ENCODE measurements at regions not wholly inside any gene's neighbourhood (a gene's known extent, or its start where the extent isn't known, plus 50 kb on each side); places are given as distances from the start of the nearest gene placed in this dataset.

- TF ChIP-seq POLR2AphosphoS5 (IDR thresholded peaks at IDR 0.05; ENCODE audit: insufficient read depth, low read depth, low read length), result no peak
- peak; percentile 73 to 83 for TF ChIP-seq CTCF (IDR thresholded peaks at IDR 0.05; ENCODE audit: extremely low read depth in 1 of 2, insufficient read depth in 1 of 2, low read depth in 1 of 2, low read length in 2 of 2)
Observed at GRCh38 chr15:31197497-31198414, 96.2 kb upstream of the TRPM1 start.
